Mammary epithelial cell (primary cell): ENCODE measurements at regions not wholly inside any gene's neighbourhood (a gene's known extent, or its start where the extent isn't known, plus 50 kb on each side); places are given as distances from the start of the nearest gene placed in this dataset.

Source experiments
- EZH2 ChIP-seq: IDR thresholded peaks from 2 replicates; pipeline ENCODE4 v1.6.1; 2012; ENCODE audit warnings: low read length, inconsistent platforms, borderline replicate concordance
- TF ChIP-seq, protein P1 (sequence below), 2 donors: IDR thresholded peaks in 1 of 2; conservative IDR thresholded peaks in 1 of 2; 2 replicates each; pipeline ENCODE4 v1.5.1; 2011 to 2012; ENCODE audit warnings: inconsistent platforms in 2 of 2, low read length in 2 of 2, mild to moderate bottlenecking in 2 of 2, control low read depth in 1 of 2, low read depth in 1 of 2; ENCODE audit not compliant: insufficient read depth in 1 of 2; ENCODE audit errors: extremely low read depth in 1 of 2

DNA sequence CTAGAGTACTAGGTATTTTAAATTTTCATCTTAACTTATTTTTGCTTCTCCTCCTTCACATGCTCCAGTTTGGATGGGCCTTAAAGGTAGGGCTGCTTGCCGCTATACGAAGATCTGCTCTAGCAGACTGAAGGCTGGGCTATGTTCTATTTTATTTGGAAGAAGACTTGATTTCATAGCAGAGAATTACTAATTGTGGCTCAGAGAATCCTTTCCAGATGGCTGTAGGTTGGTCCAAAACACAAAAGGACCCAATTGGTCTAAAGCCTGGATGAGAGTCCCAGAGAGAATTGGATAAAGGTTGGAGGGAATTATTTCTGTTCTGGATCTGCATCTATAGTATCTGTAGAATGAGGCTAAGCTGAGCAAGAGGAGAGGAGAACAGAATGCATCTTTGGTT lies 719.4 kb upstream of the PTBP2 start:
- TF ChIP-seq, protein P1, sequence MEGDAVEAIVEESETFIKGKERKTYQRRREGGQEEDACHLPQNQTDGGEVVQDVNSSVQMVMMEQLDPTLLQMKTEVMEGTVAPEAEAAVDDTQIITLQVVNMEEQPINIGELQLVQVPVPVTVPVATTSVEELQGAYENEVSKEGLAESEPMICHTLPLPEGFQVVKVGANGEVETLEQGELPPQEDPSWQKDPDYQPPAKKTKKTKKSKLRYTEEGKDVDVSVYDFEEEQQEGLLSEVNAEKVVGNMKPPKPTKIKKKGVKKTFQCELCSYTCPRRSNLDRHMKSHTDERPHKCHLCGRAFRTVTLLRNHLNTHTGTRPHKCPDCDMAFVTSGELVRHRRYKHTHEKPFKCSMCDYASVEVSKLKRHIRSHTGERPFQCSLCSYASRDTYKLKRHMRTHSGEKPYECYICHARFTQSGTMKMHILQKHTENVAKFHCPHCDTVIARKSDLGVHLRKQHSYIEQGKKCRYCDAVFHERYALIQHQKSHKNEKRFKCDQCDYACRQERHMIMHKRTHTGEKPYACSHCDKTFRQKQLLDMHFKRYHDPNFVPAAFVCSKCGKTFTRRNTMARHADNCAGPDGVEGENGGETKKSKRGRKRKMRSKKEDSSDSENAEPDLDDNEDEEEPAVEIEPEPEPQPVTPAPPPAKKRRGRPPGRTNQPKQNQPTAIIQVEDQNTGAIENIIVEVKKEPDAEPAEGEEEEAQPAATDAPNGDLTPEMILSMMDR (conservative IDR thresholded peaks at IDR 0.05 in 1 of 2, IDR thresholded peaks at IDR 0.05 in 1 of 2; ENCODE audit: extremely low read depth in 1 of 2, insufficient read depth in 1 of 2, low read depth in 1 of 2, low read length in 2 of 2): no peak
- no peak for TF ChIP-seq EZH2
